Gastrocnemius medialis (tissue), 4 donors: ENCODE measurements at regions not wholly inside any gene's neighbourhood (a gene's known extent, or its start where the extent isn't known, plus 50 kb on each side); places are given as distances from the start of the nearest gene placed in this dataset.

Source experiments
- CTCF ChIP-seq, 5 experiments: fragments of 450-650 bp in 3 of 5; fragments of 200-600 bp in 2 of 5; sonication (generic) in 2 of 5; IDR thresholded peaks in 4 of 5; conservative IDR thresholded peaks in 1 of 5; 1 replicate in 4 of 5; 2 replicates in 1 of 5; pipeline ENCODE4 v1.5.1; 2016 to 2019; ENCODE audit warnings: antibody characterized with exemption in 5 of 5, mild to moderate bottlenecking in 3 of 5, moderate library complexity in 3 of 5
- POLR2A ChIP-seq, 2 donors: fragments of 450-650 bp; IDR thresholded peaks; one replicate each; pipeline ENCODE4 v1.6.1; 2017; ENCODE audit warnings: antibody characterized with exemption in 2 of 2, mild to moderate bottlenecking in 2 of 2, moderate library complexity in 2 of 2

DNA sequence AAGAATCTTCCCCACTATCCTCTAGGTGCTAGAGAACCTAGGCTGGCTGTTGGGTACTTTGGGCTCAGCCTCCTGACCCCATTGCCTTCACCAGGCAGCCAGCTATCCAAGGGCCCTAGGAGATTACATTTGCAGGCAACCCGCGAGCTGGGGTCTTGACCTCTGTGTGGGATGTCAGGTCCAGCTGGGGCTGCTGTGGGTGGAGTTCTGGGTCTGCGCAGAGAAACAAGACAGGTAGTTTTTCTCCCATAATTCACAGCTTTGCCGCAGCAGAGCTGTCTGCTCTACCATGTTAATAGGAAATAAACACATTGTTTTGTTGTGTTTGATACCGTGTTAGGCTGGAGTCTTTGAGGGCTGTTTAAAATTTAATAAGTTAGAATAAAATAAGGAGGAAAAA, 142.8 kb upstream of the PLET1 start:
- TF ChIP-seq CTCF (IDR thresholded peaks at IDR 0.05 in 4 of 5, conservative IDR thresholded peaks at IDR 0.05 in 1 of 5) (no peak), POLR2A (IDR thresholded peaks at IDR 0.05) (no peak)
